VCaP (cell line): ENCODE measurements at regions not wholly inside any gene's neighbourhood (a gene's known extent, or its start where the extent isn't known, plus 50 kb on each side); places are given as distances from the start of the nearest gene placed in this dataset.

Source experiments
- H3K27ac ChIP-seq: fragments of 450-650 bp; 2 replicates; pipeline ENCODE4 v1.5.1; 2017
- TF ChIP-seq, protein P1 (sequence below): fragments of 450-650 bp; conservative IDR thresholded peaks from 2 replicates; pipeline ENCODE4 v1.5.1; 2017; ENCODE audit warnings: mild to moderate bottlenecking, moderate library complexity

DNA sequence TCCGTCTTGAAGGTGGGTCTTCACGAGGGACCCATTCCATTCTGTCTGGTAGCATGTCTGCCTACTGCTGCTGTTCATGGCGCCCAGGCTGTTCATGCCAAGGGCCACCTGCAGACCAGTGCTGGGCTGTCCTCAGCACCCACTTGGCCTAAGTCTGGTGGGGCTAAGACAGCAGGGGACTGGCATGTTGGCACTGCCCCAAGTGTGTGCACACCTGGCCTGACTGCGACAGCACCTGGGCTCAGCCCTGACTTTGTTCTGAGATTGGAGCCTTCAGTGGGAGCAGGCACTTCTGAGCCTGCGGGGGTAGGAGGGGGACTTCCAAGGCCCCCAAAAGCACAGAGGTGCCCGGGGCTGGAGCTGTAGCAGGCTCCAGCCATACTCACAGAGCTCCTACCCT lies 250.8 kb upstream of the EDNRB start:
- TF ChIP-seq, protein P1, sequence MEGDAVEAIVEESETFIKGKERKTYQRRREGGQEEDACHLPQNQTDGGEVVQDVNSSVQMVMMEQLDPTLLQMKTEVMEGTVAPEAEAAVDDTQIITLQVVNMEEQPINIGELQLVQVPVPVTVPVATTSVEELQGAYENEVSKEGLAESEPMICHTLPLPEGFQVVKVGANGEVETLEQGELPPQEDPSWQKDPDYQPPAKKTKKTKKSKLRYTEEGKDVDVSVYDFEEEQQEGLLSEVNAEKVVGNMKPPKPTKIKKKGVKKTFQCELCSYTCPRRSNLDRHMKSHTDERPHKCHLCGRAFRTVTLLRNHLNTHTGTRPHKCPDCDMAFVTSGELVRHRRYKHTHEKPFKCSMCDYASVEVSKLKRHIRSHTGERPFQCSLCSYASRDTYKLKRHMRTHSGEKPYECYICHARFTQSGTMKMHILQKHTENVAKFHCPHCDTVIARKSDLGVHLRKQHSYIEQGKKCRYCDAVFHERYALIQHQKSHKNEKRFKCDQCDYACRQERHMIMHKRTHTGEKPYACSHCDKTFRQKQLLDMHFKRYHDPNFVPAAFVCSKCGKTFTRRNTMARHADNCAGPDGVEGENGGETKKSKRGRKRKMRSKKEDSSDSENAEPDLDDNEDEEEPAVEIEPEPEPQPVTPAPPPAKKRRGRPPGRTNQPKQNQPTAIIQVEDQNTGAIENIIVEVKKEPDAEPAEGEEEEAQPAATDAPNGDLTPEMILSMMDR, result no peak
- no peak overlapping the region for H3K27ac ChIP-seq

DNA sequence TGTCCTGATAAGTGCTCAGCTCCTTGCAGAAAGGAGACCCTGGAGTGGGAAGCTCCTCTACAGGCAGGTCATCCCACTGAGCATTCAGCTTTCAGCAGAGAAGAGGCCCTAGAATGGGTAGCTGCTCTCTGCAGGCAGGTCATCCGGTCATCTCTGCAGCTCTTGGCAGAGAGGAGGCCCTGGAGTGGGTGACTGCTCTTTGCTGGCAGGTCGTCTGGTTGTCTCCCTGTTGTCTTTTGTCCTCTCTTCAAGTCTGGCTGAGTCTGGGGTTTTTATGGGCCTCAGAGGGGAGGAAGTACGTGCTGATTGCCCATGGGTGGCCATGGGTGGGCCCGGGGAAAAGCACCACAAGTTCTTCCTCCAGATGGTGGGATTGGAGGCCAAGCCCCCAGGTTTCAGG lies 250.3 kb upstream of the EDNRB start:
- no peak overlapping the region for H3K27ac ChIP-seq
- TF ChIP-seq, protein P1, result no peak

DNA sequence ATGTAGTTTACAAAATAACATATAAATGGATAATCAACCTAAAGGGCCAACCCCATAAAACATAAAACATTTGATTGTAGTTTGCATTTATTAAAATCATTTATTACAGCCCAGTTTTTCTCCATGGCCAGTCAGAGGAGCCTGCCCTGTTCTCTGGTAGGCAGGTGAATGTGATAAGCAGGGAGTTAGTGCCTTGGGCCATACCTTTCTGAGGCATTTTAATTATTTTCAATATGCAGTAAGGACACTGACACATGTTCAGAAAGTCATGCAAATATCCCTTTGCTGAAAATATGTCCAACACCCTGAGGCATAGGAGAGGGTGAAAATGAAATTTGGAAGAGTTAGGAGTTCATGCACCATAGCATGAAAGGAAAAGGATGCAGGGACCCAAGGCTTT lies 242.6 kb upstream of the EDNRB start:
- TF ChIP-seq, protein P1, result no peak
- H3K27ac ChIP-seq, result no peak overlapping the region

DNA sequence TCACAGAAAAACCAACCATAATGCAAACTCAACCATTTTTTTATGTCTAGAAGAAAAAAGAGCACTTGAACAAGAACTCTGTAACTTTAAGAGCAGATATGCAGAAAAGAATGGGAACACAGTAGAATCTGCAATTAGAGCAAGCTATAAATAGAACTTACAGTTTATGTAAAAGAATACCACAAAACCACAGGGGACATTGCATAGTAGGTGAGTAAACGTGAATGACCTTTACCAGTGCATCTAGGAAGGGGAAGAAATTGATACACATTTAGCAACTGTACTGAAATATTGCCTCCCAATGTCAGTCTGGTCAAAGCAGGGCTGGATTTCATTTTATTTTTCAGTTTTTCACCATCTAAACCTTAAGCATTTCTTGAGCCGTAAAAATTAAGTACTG lies 242.2 kb upstream of the EDNRB start:
- TF ChIP-seq, protein P1, result no peak
- no peak overlapping the region for H3K27ac ChIP-seq

DNA sequence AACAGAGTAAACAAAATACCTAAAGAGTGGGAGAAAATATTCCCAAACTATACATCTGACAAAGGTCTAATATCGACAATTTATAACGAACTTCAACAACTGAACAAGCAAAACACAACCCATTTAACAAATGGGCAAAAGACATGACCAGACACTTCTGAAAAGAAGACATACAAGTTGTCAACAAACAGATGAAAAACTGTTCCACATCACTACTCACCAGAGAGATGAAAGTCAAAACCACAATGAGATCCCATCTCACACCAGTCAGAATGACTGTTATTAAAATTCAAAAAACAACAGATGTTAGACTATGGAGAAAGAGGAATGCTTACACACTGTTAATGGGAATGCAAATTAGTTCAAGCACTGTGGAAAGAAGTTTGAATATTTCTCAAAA lies 233.8 kb upstream of the EDNRB start:
- H3K27ac ChIP-seq, result no peak overlapping the region

DNA sequence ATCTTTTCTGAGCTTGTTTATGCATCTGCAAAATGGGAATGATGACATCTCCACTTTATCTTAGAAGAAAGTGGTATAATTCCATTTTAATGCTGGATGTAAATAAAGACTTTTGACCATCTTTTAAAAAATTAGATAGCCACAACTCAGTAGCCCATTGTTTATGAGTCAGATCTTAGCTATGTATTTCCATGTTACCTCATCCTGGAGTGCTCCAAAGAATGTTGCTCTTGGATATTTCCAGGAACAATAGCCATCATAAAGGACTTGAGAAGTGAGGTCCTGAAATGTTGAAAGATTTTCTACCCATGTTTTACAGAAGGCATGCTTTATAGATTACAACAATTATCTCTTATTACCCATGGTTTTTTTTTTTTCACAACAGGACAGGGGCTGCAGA lies 229.3 kb upstream of the EDNRB start:
- TF ChIP-seq, protein P1, result no peak
- no peak overlapping the region for H3K27ac ChIP-seq

More for the DNA sequence above, 233.8 kb upstream of the EDNRB start:
- TF ChIP-seq, protein P1, result no peak

DNA sequence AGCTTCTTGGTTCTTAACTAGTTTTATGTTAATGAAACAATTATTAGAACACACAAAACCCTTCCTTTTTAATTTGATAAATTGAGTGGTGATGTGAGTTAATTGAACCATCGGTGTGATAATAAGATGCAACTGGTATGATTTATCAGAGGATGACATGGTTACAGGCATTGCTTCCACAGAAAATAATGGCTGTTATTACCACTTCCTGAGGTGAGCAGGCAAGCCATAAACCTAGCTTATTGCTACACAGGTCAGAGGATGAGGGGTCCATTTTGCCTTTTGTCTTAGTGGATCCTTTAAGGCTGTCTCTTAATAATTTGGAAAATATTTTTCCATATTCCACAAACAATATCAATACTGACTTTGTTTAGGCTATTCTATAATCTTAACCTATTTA lies 226.6 kb upstream of the EDNRB start:
- H3K27ac ChIP-seq, result no peak overlapping the region
- TF ChIP-seq, protein P1, result no peak

DNA sequence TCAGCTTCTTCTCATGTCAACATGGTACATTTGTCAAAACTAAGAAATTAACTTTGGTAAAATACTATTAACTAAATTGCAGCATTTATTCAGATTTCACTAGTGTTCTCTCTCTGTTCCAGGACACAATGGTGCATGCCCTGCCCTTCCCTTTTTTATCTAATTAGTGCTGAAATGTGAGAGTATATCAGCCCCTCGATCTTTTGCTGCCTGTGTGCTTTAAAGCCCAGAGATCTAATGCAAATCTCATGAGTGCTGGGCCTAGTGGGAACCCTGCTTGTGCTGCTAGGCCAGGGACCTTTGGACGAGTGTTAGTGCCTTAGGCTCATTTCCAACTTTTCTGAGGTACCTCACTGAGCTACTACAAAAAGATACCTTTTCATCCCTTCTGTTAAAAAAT lies 221.1 kb upstream of the EDNRB start:
- TF ChIP-seq, protein P1, result no peak
- H3K27ac ChIP-seq, result no peak overlapping the region
